Endothelial cell (in vitro differentiated cells): ENCODE measurements at regions not wholly inside any gene's neighbourhood (a gene's known extent, or its start where the extent isn't known, plus 50 kb on each side); places are given as distances from the start of the nearest gene placed in this dataset.
"Not testable (repeated sequence)": the region's sequence is repeated elsewhere in the genome, so short reads cannot be mapped to it uniquely, and the experiment has no call there.

Experiments used
- DNase-seq: peaks from one replicate; pipeline ENCODE4 v3.0.0; 2021; ENCODE audit warnings: low spot score
- H3K27ac Mint-ChIP-seq: one replicate; pipeline ENCODE4 v1.8.0; 2021; ENCODE audit warnings: mixed read lengths, inconsistent platforms; ENCODE audit not compliant: unreplicated experiment
- H3K27me3 Mint-ChIP-seq: one replicate; pipeline ENCODE4 v1.8.0; 2021; ENCODE audit warnings: mild to moderate bottlenecking, moderate library complexity, mixed read lengths, inconsistent platforms; ENCODE audit not compliant: unreplicated experiment
- H3K36me3 Mint-ChIP-seq: one replicate; pipeline ENCODE4 v1.8.0; 2021; ENCODE audit warnings: mild to moderate bottlenecking, low read depth, mixed read lengths, inconsistent platforms; ENCODE audit not compliant: unreplicated experiment
- H3K4me1 Mint-ChIP-seq: one replicate; pipeline ENCODE4 v1.8.0; 2021; ENCODE audit warnings: mild to moderate bottlenecking, mixed read lengths, inconsistent platforms; ENCODE audit not compliant: unreplicated experiment
- H3K4me3 Mint-ChIP-seq: one replicate; pipeline ENCODE4 v1.8.0; 2021; ENCODE audit warnings: mild to moderate bottlenecking, mixed read lengths, inconsistent platforms; ENCODE audit not compliant: unreplicated experiment
- H3K9me3 Mint-ChIP-seq: one replicate; pipeline ENCODE4 v1.8.0; 2021; ENCODE audit warnings: mixed read lengths, inconsistent platforms; ENCODE audit not compliant: unreplicated experiment
- CTCF ChIP-seq: fragments of 200-600 bp; sonication (generic); IDR thresholded peaks from one replicate; pipeline ENCODE4 v1.5.0; 2021; ENCODE audit warnings: antibody characterized with exemption; ENCODE audit not compliant: unreplicated experiment

GRCh38 chr10:118422241-118422640 is 80.1 kb upstream of the FAM204A start:
- Mint-ChIP-seq H3K27me3 (no peaks in the 10 kb centered on the region), H3K27ac (no peak overlapping the region), H3K4me1 (peaks cover 3% of the 10 kb centered on the region), H3K4me3 (no peak overlapping the region), H3K9me3 (no peaks in the 10 kb centered on the region), H3K36me3 (no peaks in the 10 kb centered on the region)
- no peak for DNase-seq
- no peak for TF ChIP-seq CTCF

- not testable (repeated sequence) for H3K9me3 Mint-ChIP-seq, H3K27me3 Mint-ChIP-seq, H3K4me3 Mint-ChIP-seq, H3K4me1 Mint-ChIP-seq, H3K36me3 Mint-ChIP-seq, H3K27ac Mint-ChIP-seq, DNase-seq
These were observed 77.9 kb upstream of the FAM204A start for GRCh38 chr10:118420049-118420448.

GRCh38 chr10:118412932-118413331 is 70.8 kb upstream of the FAM204A start:
- TF ChIP-seq CTCF = no peak
- Mint-ChIP-seq H3K4me3 (no peak overlapping the region), H3K27me3 (no peaks in the 10 kb centered on the region)

GRCh38 chr10:118412132-118412760 is 70.1 kb upstream of the FAM204A start:
- DNase-seq = no peak
- no peaks in the 10 kb centered on the region for H3K27me3 Mint-ChIP-seq
- no peak overlapping the region for H3K4me3 Mint-ChIP-seq
- H3K27ac Mint-ChIP-seq = no peak overlapping the region
- TF ChIP-seq CTCF = no peak
- peaks cover under 1% of the 10 kb centered on the region for H3K4me1 Mint-ChIP-seq
- no peaks in the 10 kb centered on the region for H3K36me3 Mint-ChIP-seq
- no peaks in the 10 kb centered on the region for H3K9me3 Mint-ChIP-seq

More at GRCh38 chr10:118412932-118413331, 70.8 kb upstream of the FAM204A start:
- Mint-ChIP-seq H3K36me3 (no peaks in the 10 kb centered on the region), H3K27ac (no peak overlapping the region), H3K4me1 (no peaks in the 10 kb centered on the region), H3K9me3 (no peaks in the 10 kb centered on the region)
- DNase-seq = no peak

GRCh38 chr10:118409295-118409694 is 67.2 kb upstream of the FAM204A start:
- Mint-ChIP-seq H3K4me1 (peaks cover 13% of the 10 kb centered on the region), H3K27ac (no peak overlapping the region), H3K4me3 (no peak overlapping the region), H3K27me3 (peaks cover 2% of the 10 kb centered on the region), H3K9me3 (no peaks in the 10 kb centered on the region), H3K36me3 (no peaks in the 10 kb centered on the region)
- DNase-seq = no peak
- no peak for TF ChIP-seq CTCF
